HG03432 (cell line): ENCODE measurements at regions not wholly inside any gene's neighbourhood (a gene's known extent, or its start where the extent isn't known, plus 50 kb on each side); places are given as distances from the start of the nearest gene placed in this dataset.

Experiments used
- ATAC-seq: cut with Tn5 transposase; IDR thresholded peaks from one replicate; pipeline ENCODE4 v1.9.1; 2021; ENCODE audit warnings: mild to moderate bottlenecking, moderate library complexity; ENCODE audit not compliant: unreplicated experiment

DNA sequence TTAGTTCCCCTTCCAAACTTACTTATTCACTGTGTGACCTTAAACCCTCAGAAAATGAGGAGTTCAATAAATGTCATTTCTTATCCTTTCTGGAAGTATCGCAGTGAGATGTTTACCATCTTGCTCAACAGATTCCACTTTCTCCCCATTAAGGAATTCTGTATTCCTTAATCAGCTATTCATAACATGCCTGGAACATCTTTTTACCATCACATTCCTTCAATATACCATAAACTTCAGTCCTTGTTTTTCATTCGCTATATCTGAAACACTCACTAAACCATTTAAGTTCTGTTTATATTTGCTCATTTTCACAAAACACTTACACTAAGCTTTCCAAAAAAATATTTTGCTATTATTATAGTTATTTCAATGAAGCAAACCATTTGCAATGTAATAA is 1158.6 kb downstream of the CDH12 start:
- no peak for ATAC-seq

DNA sequence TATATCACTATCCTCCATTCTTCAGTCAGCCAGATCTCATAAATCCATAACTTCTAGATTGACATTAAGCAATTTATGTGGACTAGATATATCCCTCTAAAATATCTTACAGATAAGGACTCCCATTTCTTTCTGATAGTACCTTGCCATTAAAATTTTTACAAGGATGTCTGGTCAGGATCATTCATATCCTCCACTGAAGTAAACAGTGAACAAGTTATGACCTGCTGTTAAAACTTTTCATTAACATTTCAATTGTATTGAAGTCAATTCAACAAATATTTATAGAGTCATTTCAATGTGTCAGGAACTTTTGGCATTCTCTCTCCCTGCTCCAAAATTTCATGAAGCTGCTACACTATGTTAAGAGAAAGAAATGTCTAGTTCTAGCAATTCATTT is 1159.6 kb downstream of the CDH12 start:
- ATAC-seq: no peak

DNA sequence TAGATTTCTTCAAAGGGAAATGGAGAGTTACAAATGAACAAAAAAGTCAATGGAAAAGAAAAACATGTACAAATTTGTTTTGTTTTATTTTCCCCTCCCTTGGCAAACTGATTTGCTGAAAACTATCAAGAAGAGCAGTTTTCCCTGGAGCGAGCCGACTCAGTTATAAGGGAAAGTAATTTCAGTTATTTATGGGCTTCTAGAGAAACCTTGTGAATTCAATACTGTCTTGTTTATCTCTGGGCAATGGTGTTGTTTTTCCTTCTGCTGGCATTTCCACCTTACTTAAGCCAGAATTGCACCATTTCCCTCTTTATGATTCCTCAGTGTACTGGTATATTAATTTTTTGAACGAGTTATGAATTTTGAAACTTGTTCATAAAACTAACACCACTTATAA is 1163.6 kb downstream of the CDH12 start:
- no peak for ATAC-seq

DNA sequence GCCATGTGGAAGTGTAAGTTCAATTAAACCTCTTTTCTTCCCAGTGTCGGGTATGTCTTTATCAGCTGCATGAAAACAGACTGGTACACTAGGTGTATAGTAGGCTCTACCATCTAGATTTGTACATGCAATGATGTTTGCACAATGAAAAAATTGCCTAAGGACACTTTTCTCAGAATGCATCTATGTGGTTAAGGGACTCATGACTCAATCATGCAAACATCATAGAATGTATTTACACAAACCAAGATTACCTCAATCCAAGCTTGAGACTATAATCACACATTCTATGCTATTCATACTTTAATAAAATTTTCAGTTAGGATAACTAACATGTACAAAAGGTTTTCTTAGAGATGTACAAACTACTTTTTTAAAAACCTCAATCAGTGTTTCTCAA is 1164.5 kb downstream of the CDH12 start:
- no peak for ATAC-seq

DNA sequence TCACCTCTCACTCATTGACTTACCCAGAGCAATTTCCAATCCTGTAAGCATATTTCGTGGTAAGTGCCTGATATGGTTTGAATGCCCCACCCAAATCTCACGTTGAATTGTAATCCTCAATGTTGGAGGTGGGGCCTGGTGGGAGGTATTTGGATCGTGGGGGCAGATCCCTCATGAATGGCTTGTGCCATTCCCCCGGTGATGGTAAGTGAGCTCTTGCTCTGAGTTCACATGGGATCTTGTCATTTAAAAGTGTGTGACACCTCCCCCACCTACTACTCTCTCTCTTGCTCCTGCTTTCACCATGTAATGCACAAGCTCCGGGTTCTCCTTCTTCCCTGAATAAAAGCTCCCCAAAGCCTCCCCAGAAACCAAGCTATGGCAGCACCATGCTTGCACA is 1165.5 kb downstream of the CDH12 start:
- ATAC-seq: no peak

DNA sequence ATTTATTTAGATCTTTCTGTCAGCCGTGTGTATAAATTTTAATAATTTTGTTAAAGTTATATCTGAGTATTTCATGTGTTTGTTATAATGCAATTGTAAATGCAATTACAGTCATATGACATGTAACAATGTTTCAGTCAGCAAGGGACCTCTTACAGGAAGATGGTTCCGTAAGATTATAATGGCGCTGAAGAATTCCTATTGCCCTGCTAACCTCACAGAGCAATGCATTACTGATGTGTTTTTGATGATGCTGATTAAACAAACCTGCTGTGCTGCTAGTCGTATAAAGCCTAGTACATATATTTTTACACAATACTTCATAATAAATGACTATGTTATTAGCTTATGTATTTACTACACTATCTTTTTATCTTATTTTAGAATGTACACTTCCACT is 1166.4 kb downstream of the CDH12 start:
- ATAC-seq: no peak

DNA sequence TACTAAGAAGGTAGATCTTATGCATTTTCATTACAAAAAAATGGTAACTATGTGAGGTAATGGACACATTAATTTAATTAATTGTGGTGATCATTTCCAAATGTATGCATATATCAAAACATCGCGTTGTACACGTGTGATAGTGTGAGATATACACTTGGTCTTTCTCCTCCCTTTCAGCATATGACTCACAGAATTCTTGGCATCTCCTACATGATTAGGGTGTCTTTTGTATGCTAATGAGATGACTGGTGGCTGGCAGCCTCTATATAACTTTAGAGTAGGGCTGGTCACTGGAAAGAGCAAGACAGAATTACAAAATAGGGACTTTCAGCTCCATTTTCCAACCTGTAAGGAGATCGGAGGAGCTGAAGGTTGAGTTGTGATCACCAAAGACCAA is 1167.6 kb downstream of the CDH12 start:
- ATAC-seq: no peak

DNA sequence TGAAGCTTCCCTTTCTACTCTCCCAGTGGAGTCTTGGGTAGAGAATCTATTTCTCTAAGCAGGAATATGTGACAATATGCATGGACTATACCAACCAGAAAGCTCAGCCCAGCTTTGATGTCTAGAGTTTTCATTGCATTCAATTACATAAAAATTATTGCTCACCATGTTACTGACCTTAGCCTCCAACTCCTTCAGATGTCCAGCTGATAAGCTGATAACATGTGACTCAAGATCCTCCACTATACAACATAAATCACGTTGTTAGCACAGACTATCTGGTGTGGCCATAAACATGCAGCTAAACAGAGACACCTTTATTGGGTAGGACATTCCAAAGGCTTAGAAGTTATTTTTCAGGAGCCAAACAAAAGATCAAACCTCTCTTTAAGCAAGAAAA is 1168.2 kb downstream of the CDH12 start:
- no peak for ATAC-seq

DNA sequence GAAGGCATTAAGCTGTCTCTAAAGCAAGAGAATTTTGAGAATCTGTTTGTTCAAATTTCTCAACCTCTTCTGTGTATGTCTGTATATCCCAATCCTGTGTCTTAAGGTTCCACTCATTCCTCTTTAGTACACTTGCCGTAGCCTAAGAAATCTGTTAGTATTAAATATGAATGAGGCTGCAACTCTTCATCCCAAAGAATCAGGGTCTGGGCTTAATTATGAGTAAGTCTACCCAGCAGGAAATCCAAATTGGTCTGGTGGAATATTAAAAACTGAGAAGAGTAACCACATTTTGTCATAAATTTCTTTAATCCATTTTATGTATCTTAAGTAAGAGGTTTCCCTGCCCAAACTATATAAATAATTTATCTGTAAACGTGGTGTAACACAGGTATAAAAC is 1171.2 kb downstream of the CDH12 start:
- no peak for ATAC-seq

DNA sequence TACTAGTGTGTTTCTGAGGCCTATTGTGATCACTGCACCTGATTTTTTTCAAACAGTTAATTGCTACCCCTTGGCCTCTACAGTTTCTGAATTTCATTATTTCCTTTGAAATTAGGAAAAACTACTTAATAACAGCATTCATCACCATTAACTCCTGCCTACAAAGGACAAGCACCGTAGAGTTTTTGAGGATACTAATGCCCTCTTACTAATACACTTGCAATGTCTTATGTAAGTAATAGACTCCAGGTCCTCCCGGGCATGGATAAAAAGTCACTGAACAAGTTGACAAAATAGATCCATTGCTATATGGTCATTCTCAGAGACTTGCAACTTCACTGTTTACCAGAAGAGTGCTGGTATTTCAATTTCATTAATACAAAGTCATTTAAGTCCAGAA is 1172.5 kb downstream of the CDH12 start:
- ATAC-seq: no peak

DNA sequence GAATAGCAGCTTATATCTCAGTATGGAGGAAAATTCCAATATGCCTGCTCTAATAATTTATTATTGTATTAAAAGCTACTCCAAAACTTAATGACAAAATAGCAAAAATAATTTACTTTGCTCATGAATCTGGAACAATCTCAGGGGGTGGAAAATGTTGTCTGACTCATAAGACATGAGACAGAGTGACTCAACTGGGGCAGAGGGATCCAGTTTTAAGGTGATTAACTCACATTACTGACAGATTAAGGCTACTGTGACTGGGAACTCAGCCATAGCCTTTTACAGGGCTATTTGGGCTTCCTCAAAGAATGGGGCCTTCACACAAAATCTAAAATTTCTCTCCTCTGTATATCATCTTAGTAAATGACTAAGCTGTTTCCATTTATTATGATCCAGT is 1172.9 kb downstream of the CDH12 start:
- ATAC-seq: no peak

DNA sequence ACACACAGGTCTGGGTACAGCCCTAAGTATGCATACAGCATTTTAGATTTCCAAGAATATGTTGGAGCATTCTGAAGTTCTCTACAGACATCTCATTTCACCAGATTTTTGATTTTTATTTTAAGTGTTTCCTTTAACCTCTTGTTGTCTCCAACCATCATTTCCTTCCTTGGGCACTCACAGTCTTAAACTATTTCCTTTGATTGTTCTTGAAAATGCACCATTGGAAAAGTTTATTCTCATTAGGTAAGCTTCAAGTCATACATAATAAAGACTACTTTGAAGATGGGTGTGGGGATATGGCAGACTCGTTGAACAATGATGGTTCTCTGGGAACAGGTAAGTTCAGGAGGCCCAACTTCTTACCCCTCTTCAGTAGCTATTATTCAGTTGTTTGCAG is 1174.6 kb downstream of the CDH12 start:
- ATAC-seq: no peak

DNA sequence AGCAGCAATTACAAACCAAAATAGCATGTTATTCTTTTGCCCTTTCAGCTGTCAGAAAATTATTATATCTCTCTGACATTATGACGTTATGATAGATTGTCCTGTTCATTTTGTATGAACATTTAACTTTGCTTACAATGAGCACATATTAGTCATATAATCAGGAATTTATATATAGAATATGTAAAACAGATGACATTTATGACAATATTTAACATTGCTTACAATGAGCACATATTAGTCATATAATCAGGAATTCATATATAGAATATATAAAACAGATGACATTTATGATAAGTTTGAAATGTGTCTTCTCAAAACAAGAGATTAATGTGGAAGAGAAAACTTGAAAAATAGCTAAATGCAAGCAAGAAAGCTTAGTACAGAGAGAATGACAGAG is 1180.2 kb downstream of the CDH12 start:
- no peak for ATAC-seq

DNA sequence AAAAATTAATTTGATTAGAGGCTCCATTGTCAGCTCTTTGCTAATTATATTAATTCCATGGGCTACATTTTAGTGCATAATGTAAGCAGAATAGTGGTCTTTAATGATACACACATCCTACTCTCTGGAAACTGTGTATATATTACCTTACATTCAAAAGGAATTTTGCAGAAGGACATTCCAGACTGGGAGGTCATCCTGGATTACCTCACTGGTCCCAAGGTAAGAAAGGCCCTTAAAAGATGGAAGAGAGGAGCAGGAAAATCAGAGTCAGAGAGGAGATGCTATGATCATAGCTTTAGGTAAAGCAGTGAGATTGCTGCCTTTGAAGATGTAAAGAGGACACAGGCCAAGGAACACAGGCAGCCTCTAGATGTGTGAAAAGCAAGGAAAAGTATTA is 1180.8 kb downstream of the CDH12 start:
- no peak for ATAC-seq

DNA sequence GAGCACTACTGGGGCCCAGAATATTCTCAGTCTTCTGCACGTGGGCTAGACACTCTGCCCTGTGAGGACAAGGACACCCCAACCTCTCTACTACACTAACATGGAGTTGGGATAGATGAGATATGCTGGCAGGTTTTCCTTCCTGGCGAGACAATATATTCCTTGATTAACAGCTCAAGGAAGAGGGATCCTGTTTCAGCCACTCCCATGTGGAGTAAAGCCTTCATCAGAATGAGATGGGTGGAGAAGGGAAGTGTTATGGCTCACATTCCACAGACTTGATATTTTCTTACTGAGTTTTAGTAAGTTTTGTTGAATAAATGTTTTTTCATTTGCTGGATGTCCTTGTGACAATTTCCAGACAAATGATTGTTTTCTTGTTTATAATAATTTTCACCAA is 1187.6 kb downstream of the CDH12 start:
- ATAC-seq: no peak

DNA sequence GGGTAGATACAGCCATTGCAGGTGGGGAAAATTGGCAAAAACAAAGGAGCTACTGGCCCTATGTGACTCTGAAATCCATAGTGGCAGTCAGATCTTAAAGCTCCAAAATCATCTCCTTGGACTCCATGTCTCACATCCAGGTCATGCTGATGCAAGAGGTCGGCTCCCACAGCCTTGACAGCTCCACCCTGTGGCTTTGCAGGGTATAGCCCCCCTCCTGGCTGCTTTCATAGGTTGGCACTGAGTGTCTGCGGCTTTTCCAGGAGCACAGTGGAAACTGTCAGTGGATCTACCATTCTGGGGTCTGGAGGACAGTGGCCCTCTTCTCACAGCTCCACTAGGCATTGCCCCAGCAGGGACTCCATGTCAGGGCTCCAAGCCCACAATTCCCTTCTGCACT is 1190.1 kb downstream of the CDH12 start:
- ATAC-seq: no peak

DNA sequence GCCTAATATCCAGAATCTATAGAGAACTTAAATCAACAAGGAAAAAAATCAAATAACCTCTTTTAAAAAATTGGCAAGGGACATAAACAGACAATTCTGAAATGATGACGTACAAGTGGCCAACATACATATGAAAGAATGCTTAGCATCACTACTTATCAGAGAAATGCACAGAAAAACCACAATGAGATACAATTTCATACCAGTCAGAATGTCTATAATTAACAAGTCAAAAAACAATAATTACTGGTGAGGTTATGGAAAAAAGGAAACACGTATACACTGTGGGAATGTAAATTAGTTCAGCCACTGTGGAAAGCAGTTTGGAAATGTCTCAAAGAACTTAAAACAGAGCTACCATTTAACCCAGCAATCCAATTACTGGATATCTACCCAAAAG is 1192.0 kb downstream of the CDH12 start:
- ATAC-seq: no peak

DNA sequence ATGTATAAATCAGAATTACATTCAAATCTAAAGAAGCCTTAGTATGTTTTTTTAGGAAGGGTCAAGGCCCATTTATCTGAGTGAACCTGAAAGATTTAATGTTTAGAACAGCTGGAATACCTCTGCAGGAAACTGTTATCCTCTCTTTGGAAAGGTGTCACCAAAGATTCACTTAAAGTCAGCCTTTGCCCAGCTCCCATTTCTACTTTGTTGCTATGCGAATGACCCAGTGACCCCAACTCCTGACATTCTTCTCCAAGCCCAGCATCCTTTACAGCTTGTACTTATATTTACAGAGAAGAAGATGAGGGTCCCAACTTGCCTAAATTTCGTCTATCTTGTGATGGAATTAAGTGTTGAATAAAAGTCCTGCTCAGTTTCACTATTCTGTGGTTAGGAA is 1198.6 kb downstream of the CDH12 start:
- no peak for ATAC-seq

DNA sequence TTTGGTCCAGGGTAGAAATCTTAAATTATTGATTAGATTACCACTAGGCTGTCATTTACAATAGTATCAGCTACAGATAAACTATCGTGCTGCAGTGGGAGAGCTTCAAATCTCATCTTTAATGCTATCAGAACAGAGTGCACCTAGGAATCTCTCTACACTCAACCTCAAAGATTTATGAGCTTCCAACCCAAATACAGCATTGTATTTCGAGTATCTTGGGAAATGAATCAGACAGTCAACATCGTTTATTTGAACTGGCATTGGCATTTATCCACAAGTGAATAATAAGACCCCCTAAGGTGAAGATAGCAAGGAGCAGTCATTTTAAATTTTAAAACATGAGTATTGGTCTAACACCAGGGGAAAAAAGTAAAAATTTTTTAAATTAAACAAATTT is 1203.2 kb downstream of the CDH12 start:
- ATAC-seq: no peak

DNA sequence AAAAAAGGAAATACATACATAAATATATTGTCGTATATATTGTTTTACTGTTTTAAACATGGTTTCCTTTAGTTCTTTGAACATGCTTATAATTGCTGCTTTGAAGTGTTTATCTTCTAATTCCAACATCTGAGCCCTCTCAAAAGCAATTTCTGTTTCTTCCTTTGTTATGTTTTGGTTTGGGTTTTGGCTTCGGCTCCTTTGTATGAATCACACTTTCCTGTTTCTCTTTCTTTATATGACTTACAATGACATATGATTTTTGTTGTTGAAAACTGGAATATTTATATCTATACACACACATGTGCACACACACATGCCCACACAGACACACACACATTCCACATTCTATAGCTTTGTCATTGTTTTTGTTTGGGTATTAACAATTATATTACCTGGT is 1206.7 kb downstream of the CDH12 start:
- ATAC-seq: no peak

DNA sequence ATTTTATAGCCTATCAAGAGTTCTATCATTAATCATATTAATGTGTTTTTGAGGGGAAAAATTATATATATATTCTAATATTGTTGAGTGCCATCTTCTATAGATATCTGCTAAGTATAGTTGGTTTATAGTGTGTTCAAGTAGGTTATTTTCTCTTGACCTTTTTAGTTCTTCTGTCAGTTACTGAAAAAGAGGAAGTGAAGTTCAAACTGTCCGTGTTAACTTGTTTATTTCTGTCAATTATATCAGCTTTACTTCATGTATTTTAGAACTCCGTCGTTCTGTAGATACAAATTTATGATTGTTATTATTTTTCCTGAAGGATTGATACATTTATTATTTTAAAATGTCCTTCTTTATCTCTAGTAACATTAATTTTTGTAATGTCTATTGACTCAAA is 1209.1 kb downstream of the CDH12 start:
- ATAC-seq: no peak

DNA sequence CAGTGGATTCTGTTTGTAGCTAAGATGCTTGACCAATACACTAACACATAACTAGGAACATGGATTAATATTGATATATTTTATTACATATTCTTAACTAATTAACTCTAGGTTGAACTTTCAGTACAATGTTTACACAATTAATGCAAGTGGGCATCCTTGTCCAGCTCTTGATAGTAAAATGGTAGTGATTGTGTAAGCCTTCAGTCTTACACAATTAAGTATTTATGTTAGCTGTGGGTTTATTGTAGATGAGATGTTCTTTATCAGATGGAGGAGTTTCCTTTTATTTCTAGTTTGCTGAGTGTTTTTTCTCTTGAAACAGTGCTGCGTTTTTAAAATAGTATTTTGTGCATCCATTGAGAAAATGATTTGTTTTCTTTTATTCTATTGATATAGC is 1210.8 kb downstream of the CDH12 start:
- no peak for ATAC-seq

DNA sequence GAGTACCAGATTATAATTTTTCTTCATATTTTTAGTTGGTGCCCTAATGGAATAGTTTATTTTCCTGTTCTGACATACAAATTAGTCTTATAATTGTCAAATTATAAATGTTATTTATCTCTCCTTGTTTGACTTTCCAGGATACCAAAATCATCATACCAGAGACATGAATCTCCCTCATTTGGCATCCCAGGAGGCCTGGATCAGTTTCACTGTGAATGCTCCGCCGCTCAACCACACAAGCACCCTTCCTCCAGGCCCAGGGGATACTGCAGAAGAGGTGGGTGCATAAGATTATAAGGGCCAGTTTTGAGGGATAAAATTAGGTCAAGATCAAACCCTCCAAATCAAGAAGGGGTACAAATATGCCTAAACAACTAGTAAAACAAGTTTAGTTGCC is 1229.3 kb downstream of the CDH12 start:
- ATAC-seq: no peak

DNA sequence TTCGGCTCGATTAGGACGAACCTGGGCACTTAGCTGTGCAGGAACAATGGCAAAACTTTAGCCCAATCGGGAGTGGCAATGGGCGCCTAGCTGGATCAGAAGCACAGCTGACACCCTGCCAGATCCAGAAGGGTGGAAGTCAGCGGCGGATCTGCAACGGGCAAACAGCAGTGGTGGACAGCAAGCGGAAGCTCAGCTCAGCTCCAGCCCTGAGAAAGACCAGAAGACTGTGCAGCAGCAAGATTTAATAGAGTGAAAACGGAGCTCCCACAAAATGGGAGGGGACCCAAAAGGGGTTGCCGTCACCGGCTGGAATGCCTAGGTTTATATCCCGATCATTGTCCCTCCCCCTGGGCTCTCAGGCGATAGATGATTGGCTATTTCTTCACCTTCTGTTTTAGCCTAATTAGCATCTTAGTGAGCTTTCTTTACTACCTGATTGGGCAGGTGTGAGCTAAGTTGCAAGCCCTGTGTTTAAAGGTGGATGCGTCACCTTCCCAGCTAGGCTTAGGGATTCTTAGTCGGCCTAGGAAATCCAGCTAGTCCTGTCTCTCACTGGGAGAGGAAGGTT is 1237.9 kb downstream of the CDH12 start:
- ATAC-seq: no peak
